H1 (cell line): ENCODE measurements at regions not wholly inside any gene's neighbourhood (a gene's known extent, or its start where the extent isn't known, plus 50 kb on each side); places are given as distances from the start of the nearest gene placed in this dataset.

ENCODE experiments used
- ASH2L ChIP-seq: fragments of 200-600, 300-600 bp; sonication (generic); IDR thresholded peaks from one replicate; pipeline ENCODE4 v1.7.1; 2017; ENCODE audit warnings: low read length
- JUND ChIP-seq: IDR thresholded peaks from 2 replicates; pipeline ENCODE4 v1.6.1; 2011; ENCODE audit warnings: mild to moderate bottlenecking, improper control_type of control experiment, low read length
- NRF1 ChIP-seq: IDR thresholded peaks from 2 replicates; pipeline ENCODE4 v1.6.1; 2011; ENCODE audit warnings: mild to moderate bottlenecking, low read depth, low read length, improper control_type of control experiment
- TAF7 ChIP-seq: optimal IDR thresholded peaks from 2 replicates; pipeline ENCODE3; 2011; ENCODE audit warnings: low read depth, mild to moderate bottlenecking, inconsistent platforms, low read length, moderate library complexity, borderline replicate concordance
- TBP ChIP-seq: IDR thresholded peaks from 2 replicates; pipeline ENCODE4 v1.6.1; 2011; ENCODE audit warnings: low read depth, low read length, improper control_type of control experiment

DNA sequence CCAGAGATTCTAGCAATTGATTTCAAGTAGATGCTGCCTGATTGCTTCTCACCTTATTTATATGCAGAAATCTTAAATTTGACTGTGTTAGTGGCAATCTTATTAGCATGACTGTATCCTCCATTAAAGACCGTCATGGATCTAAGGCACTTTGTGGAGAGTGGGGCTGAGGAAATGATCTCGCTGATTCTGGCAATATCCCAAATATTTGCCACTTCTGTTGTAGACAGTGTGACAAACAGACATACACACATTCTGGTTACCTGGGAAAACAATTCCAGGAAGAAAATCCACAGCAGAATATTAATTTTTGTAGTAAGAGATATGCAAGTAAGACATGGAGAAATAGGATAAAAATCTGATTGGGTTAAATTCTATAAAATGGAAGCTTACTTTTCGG lies 269.0 kb upstream of the G2E3 start (continued):
- no peak for TF ChIP-seq ASH2L
- no peak for TF ChIP-seq TAF7
- no peak for TF ChIP-seq NRF1
- no peak for TF ChIP-seq JUND
- TF ChIP-seq TBP, result no peak
